Liver (tissue), 8 donors: ENCODE measurements at regions not wholly inside any gene's neighbourhood (a gene's known extent, or its start where the extent isn't known, plus 50 kb on each side); places are given as distances from the start of the nearest gene placed in this dataset.

Experiments used
- DNase-seq: peaks from one replicate; pipeline ENCODE4 v3.0.0-alpha.2; 2017; ENCODE audit warnings: low spot score
- H3K27ac ChIP-seq, 2 donors: one replicate each; pipeline ENCODE4 v1.7.0; 2013; ENCODE audit warnings: inconsistent platforms in 2 of 2, low read length in 2 of 2, control low read depth in 1 of 2, low read depth in 1 of 2, mild to moderate bottlenecking in 1 of 2
- H3K27me3 ChIP-seq, 4 donors: one replicate each; pipeline versions ENCODE4 v1.6.1 to v1.7.0; 2013; ENCODE audit warnings: low read length in 3 of 4, inconsistent platforms in 1 of 4, mild to moderate bottlenecking in 1 of 4, moderate library complexity in 1 of 4; ENCODE audit not compliant: control insufficient read depth in 4 of 4, insufficient read depth in 4 of 4
- H3K36me3 ChIP-seq, 4 donors: one replicate each; pipeline versions ENCODE4 v1.6.1 to v1.7.0; 2013; ENCODE audit warnings: low read length in 3 of 4, mild to moderate bottlenecking in 3 of 4, low read depth in 1 of 4, moderate library complexity in 1 of 4; ENCODE audit not compliant: control insufficient read depth in 4 of 4, insufficient read depth in 3 of 4
- H3K4me1 ChIP-seq, 4 donors: one replicate each; pipeline versions ENCODE4 v1.6.1 to v1.7.0; 2013; ENCODE audit warnings: low read length in 3 of 4, mild to moderate bottlenecking in 3 of 4, moderate library complexity in 1 of 4; ENCODE audit not compliant: control insufficient read depth in 4 of 4, insufficient read depth in 4 of 4
- H3K4me3 ChIP-seq, 3 donors: one replicate each; pipeline versions ENCODE4 v1.6.1 to v1.7.0; 2013; ENCODE audit warnings: low read length in 3 of 3, control low read depth in 1 of 3, low read depth in 1 of 3, mild to moderate bottlenecking in 1 of 3
- H3K9ac ChIP-seq, 2 donors: one replicate each; pipeline ENCODE4 v1.7.0; 2013; ENCODE audit warnings: low read length in 2 of 2, mild to moderate bottlenecking in 2 of 2, moderate library complexity in 2 of 2, control low read depth in 1 of 2, low read depth in 1 of 2
- H3K9me3 ChIP-seq, 4 donors: one replicate each; pipeline versions ENCODE4 v1.6.1 to v1.7.0; 2013; ENCODE audit warnings: low read length in 3 of 4; ENCODE audit not compliant: control insufficient read depth in 4 of 4
- ATF3 ChIP-seq: IDR thresholded peaks from 2 replicates; pipeline ENCODE4 v1.6.1; 2016; ENCODE audit warnings: antibody characterized with exemption
- CTCF ChIP-seq: fragments of 150-350 bp; IDR thresholded peaks from 2 replicates; pipeline ENCODE4 v1.5.1; 2017; ENCODE audit warnings: improper control_type of control experiment, low read depth, low read length; ENCODE audit not compliant: missing input control
- FOXA1 ChIP-seq: IDR thresholded peaks from 2 replicates; pipeline ENCODE4 v1.6.1; 2016; ENCODE audit warnings: antibody characterized with exemption
- JUND ChIP-seq, 2 donors: IDR thresholded peaks; 2 replicates each; pipeline ENCODE4 v1.6.1; 2016; ENCODE audit warnings: antibody characterized with exemption in 2 of 2
- MAX ChIP-seq: IDR thresholded peaks from 2 replicates; pipeline ENCODE4 v1.6.1; 2016; ENCODE audit warnings: antibody characterized with exemption
- NR2F2 ChIP-seq: IDR thresholded peaks from 2 replicates; pipeline ENCODE4 v1.6.1; 2016; ENCODE audit warnings: antibody characterized with exemption
- RAD21 ChIP-seq, 2 donors: IDR thresholded peaks; 2 replicates each; pipeline ENCODE4 v1.6.1; 2016; ENCODE audit warnings: antibody characterized with exemption in 2 of 2, mild to moderate bottlenecking in 2 of 2
- REST ChIP-seq: IDR thresholded peaks from 2 replicates; pipeline ENCODE4 v1.6.1; 2016; ENCODE audit warnings: antibody characterized with exemption, mild to moderate bottlenecking
- RXRA ChIP-seq, 2 donors: IDR thresholded peaks; 2 replicates each; pipeline ENCODE4 v1.6.1; 2017 to 2018; ENCODE audit warnings: antibody characterized with exemption in 2 of 2, mild to moderate bottlenecking in 1 of 2
- SP1 ChIP-seq: IDR thresholded peaks from 2 replicates; pipeline ENCODE4 v1.6.1; 2018; ENCODE audit warnings: antibody characterized with exemption, mild to moderate bottlenecking
- TAF1 ChIP-seq: conservative IDR thresholded peaks from 2 replicates; pipeline ENCODE4 v1.6.1; 2016; ENCODE audit warnings: antibody characterized with exemption, mild to moderate bottlenecking
- YY1 ChIP-seq: IDR thresholded peaks from 2 replicates; pipeline ENCODE4 v1.6.1; 2016; ENCODE audit warnings: antibody characterized with exemption, mild to moderate bottlenecking
- ZBTB33 ChIP-seq: IDR thresholded peaks from 2 replicates; pipeline ENCODE4 v1.6.1; 2016; ENCODE audit warnings: antibody characterized with exemption
- WGBS: extraction: QIAGEN DNeasy Blood & Tissue Kit; methylation state at CpG from one replicate; pipeline ENCODE4 v1.1.7; 2013; 5-methylcytosine and 5-hydroxymethylcytosine counted together
- donor health status: healthy.
- donor health status: healthy.
- donor health status: healthy.
- donor health status: healthy.
- donor health status: healthy.

GRCh38 chr9:81847181-81847915, 80.9 kb upstream of the SPATA31D4 start:
- Histone ChIP-seq H3K27me3 (no peaks in the 10 kb centered on the region), H3K4me1 (peaks cover 0 to 11% (median 4%) of the 10 kb centered on the region in 4 donors), H3K9ac (no peak overlapping the region), H3K36me3 (no peaks in the 10 kb centered on the region), H3K9me3 (no peaks in the 10 kb centered on the region), H3K4me3 (no peak overlapping the region), H3K27ac (no peak overlapping the region)
- no peak for DNase-seq
- 61% methylated on average over 9 of the region's 9 CpGs for WGBS
- no peak for TF ChIP-seq MAX
- TF ChIP-seq ZBTB33, result no peak
- no peak for TF ChIP-seq ATF3
- no peak for TF ChIP-seq REST
- TF ChIP-seq TAF1, result no peak
- TF ChIP-seq FOXA1, result no peak
- TF ChIP-seq RXRA (IDR thresholded peaks at IDR 0.05), result no peak
- no peak for TF ChIP-seq SP1

- no peak for DNase-seq
Observed at GRCh38 chr9:81848472-81848871, 79.8 kb upstream of the SPATA31D4 start.

More at GRCh38 chr9:81848472-81848871, 79.8 kb upstream of the SPATA31D4 start:
- TF ChIP-seq YY1 (no peak), CTCF (peak; percentile 51), RAD21 (IDR thresholded peaks at IDR 0.05) (peak; percentile 90 to 91), NR2F2 (no peak), JUND (IDR thresholded peaks at IDR 0.05) (no peak), RXRA (IDR thresholded peaks at IDR 0.05) (peak; percentile 6 to 18)
- H3K36me3 ChIP-seq, result no peaks in the 10 kb centered on the region
- no peak overlapping the region for H3K27ac ChIP-seq
- no peaks in the 10 kb centered on the region for H3K9me3 ChIP-seq
- no peak overlapping the region for H3K4me3 ChIP-seq
- no peaks in the 10 kb centered on the region for H3K27me3 ChIP-seq
- WGBS, result 9% methylated on average over 2 of the region's 2 CpGs
- H3K4me1 ChIP-seq, result peaks cover 0 to 11% (median 4%) of the 10 kb centered on the region in 4 donors
- H3K9ac ChIP-seq, result no peak overlapping the region
